Stimulated activated naive CD8-positive, alpha-beta T cell treated with anti-CD3 and anti-CD28 coated beads, Interleukin-15, amount 100 ng/mL, for 72 hours (primary cell): ENCODE measurements at regions not wholly inside any gene's neighbourhood (a gene's known extent, or its start where the extent isn't known, plus 50 kb on each side); places are given as distances from the start of the nearest gene placed in this dataset.

Experiments
- ATAC-seq: fragments of 150-1000 bp; cut with Tn5 transposase; 2 replicates; pipeline ENCODE4 v1.10.0; 2021; ENCODE audit warnings: mild to moderate bottlenecking, moderate library complexity
- DNase-seq, 2 donors: peaks; one replicate each; pipeline ENCODE4 v3.0.0; 2021 to 2022
- H3K27ac Mint-ChIP-seq, 2 donors: one replicate each; pipeline ENCODE4 v1.8.0; 2022; ENCODE audit warnings: mild to moderate bottlenecking in 2 of 2, mixed read lengths in 2 of 2, moderate library complexity in 2 of 2
- H3K27me3 Mint-ChIP-seq: one replicate; pipeline ENCODE4 v1.8.0; 2022; ENCODE audit warnings: mixed read lengths
- H3K4me1 Mint-ChIP-seq: one replicate; pipeline ENCODE4 v1.8.0; 2022; ENCODE audit warnings: mild to moderate bottlenecking, mixed read lengths
- H3K4me3 Mint-ChIP-seq, 2 donors: one replicate each; pipeline ENCODE4 v1.8.0; 2022; ENCODE audit warnings: mild to moderate bottlenecking in 2 of 2, mixed read lengths in 2 of 2, moderate library complexity in 1 of 2
- H3K9me3 Mint-ChIP-seq, 2 donors: one replicate each; pipeline ENCODE4 v1.8.0; 2022; ENCODE audit warnings: mixed read lengths in 2 of 2

- Mint-ChIP-seq H3K27me3 (no peaks in the 10 kb centered on the region), H3K9me3 (no peaks in the 10 kb centered on the region), H3K27ac (peak overlapping the region in 1 of 2 donors; percentile 52), H3K4me3 (no peak overlapping the region), H3K4me1 (no peaks in the 10 kb centered on the region)
- ATAC-seq (no peak), DNase-seq (no peak)
Observed at GRCh38 chr13:83216479-83217245, 665.6 kb downstream of the SLITRK1 start.

GRCh38 chr13:83215627-83216026 is 666.6 kb downstream of the SLITRK1 start:
- H3K9me3 Mint-ChIP-seq, result no peaks in the 10 kb centered on the region
- H3K27ac Mint-ChIP-seq, result no peak overlapping the region
- ATAC-seq, result no peak
- no peak overlapping the region for H3K4me3 Mint-ChIP-seq
- no peaks in the 10 kb centered on the region for H3K27me3 Mint-ChIP-seq
- no peak for DNase-seq
- H3K4me1 Mint-ChIP-seq, result no peaks in the 10 kb centered on the region

GRCh38 chr13:83214452-83214851 is 667.8 kb downstream of the SLITRK1 start:
- no peak overlapping the region for H3K4me3 Mint-ChIP-seq
- H3K27me3 Mint-ChIP-seq, result no peaks in the 10 kb centered on the region
- no peaks in the 10 kb centered on the region for H3K9me3 Mint-ChIP-seq
- no peak overlapping the region for H3K27ac Mint-ChIP-seq
- H3K4me1 Mint-ChIP-seq, result no peaks in the 10 kb centered on the region
- no peak for ATAC-seq
- no peak for DNase-seq

- no peak for DNase-seq
- Mint-ChIP-seq H3K27me3 (no peaks in the 10 kb centered on the region), H3K27ac (no peak overlapping the region), H3K9me3 (no peaks in the 10 kb centered on the region), H3K4me1 (no peaks in the 10 kb centered on the region), H3K4me3 (no peak overlapping the region)
- ATAC-seq, result no peak
Observed at GRCh38 chr13:83211301-83211700, 671.0 kb downstream of the SLITRK1 start.

GRCh38 chr13:83204886-83205285 is 677.4 kb downstream of the SLITRK1 start:
- Mint-ChIP-seq H3K4me3 (no peak overlapping the region), H3K27ac (no peak overlapping the region), H3K9me3 (peaks cover 6 to 13% of the 10 kb centered on the region in 2 donors), H3K4me1 (no peaks in the 10 kb centered on the region), H3K27me3 (no peaks in the 10 kb centered on the region)
- ATAC-seq (no peak), DNase-seq (no peak)

GRCh38 chr13:83201506-83201905 is 680.8 kb downstream of the SLITRK1 start:
- no peak for DNase-seq
- Mint-ChIP-seq H3K27ac (no peak overlapping the region), H3K4me1 (no peaks in the 10 kb centered on the region), H3K9me3 (peaks cover 6 to 13% of the 10 kb centered on the region in 2 donors), H3K4me3 (no peak overlapping the region), H3K27me3 (no peaks in the 10 kb centered on the region)
- no peak for ATAC-seq

GRCh38 chr13:83197316-83197715 is 685.0 kb downstream of the SLITRK1 start:
- no peak for ATAC-seq
- Mint-ChIP-seq H3K27me3 (no peaks in the 10 kb centered on the region), H3K4me1 (no peaks in the 10 kb centered on the region), H3K27ac (no peak overlapping the region), H3K9me3 (peaks cover 0 to 7% of the 10 kb centered on the region in 2 donors), H3K4me3 (no peak overlapping the region)
- no peak for DNase-seq

GRCh38 chr13:83190020-83190419 is 692.3 kb downstream of the SLITRK1 start:
- H3K4me1 Mint-ChIP-seq, result no peaks in the 10 kb centered on the region
- no peak for ATAC-seq
- no peak overlapping the region for H3K4me3 Mint-ChIP-seq
- no peaks in the 10 kb centered on the region for H3K27me3 Mint-ChIP-seq
- H3K27ac Mint-ChIP-seq, result no peak overlapping the region
- peaks cover 6 to 16% of the 10 kb centered on the region in 2 donors for H3K9me3 Mint-ChIP-seq
- DNase-seq, result no peak

- peaks cover 6 to 9% of the 10 kb centered on the region in 2 donors for H3K9me3 Mint-ChIP-seq
- no peak overlapping the region for H3K4me3 Mint-ChIP-seq
- DNase-seq (no peak), ATAC-seq (no peak)
- H3K27ac Mint-ChIP-seq, result no peak overlapping the region
- H3K4me1 Mint-ChIP-seq, result no peaks in the 10 kb centered on the region
- H3K27me3 Mint-ChIP-seq, result no peaks in the 10 kb centered on the region
Observed at GRCh38 chr13:83184819-83185218, 697.5 kb downstream of the SLITRK1 start.

GRCh38 chr13:83184150-83184475 is 698.2 kb downstream of the SLITRK1 start:
- DNase-seq (no peak), ATAC-seq (no peak)
- Mint-ChIP-seq H3K27me3 (no peaks in the 10 kb centered on the region), H3K9me3 (peaks cover 6 to 9% of the 10 kb centered on the region in 2 donors), H3K4me3 (no peak overlapping the region), H3K27ac (no peak overlapping the region), H3K4me1 (no peaks in the 10 kb centered on the region)

- Mint-ChIP-seq H3K27me3 (no peaks in the 10 kb centered on the region), H3K9me3 (peaks cover 4 to 9% of the 10 kb centered on the region in 2 donors), H3K4me3 (no peak overlapping the region), H3K27ac (no peak overlapping the region), H3K4me1 (no peaks in the 10 kb centered on the region)
- ATAC-seq, result no peak
- DNase-seq, result no peak
Observed at GRCh38 chr13:83183439-83184149, 698.7 kb downstream of the SLITRK1 start.

- Mint-ChIP-seq H3K4me1 (no peaks in the 10 kb centered on the region), H3K27ac (no peak overlapping the region), H3K4me3 (no peak overlapping the region), H3K27me3 (no peaks in the 10 kb centered on the region), H3K9me3 (peaks cover 0 to 9% of the 10 kb centered on the region in 2 donors)
- ATAC-seq, result no peak
- no peak for DNase-seq
Observed at GRCh38 chr13:83182845-83183244, 699.4 kb downstream of the SLITRK1 start.

GRCh38 chr13:83178008-83178407 is 704.3 kb downstream of the SLITRK1 start:
- peaks cover 0 to 7% of the 10 kb centered on the region in 2 donors for H3K9me3 Mint-ChIP-seq
- H3K27ac Mint-ChIP-seq, result no peak overlapping the region
- DNase-seq (no peak), ATAC-seq (no peak)
- H3K27me3 Mint-ChIP-seq, result no peaks in the 10 kb centered on the region
- H3K4me3 Mint-ChIP-seq, result no peak overlapping the region
- H3K4me1 Mint-ChIP-seq, result no peaks in the 10 kb centered on the region

- ATAC-seq (no peak), DNase-seq (no peak)
- no peaks in the 10 kb centered on the region for H3K27me3 Mint-ChIP-seq
Observed at GRCh38 chr13:83168590-83168989, 713.7 kb downstream of the SLITRK1 start.

GRCh38 chr13:83167203-83167602 is 715.1 kb downstream of the SLITRK1 start:
- H3K27ac Mint-ChIP-seq, result no peak overlapping the region
- H3K9me3 Mint-ChIP-seq, result peaks cover 3 to 11% of the 10 kb centered on the region in 2 donors
- DNase-seq (no peak), ATAC-seq (no peak)
- H3K27me3 Mint-ChIP-seq, result no peaks in the 10 kb centered on the region
- no peaks in the 10 kb centered on the region for H3K4me1 Mint-ChIP-seq
- no peak overlapping the region for H3K4me3 Mint-ChIP-seq

More at GRCh38 chr13:83168590-83168989, 713.7 kb downstream of the SLITRK1 start:
- no peak overlapping the region for H3K27ac Mint-ChIP-seq
- peaks cover 8 to 15% of the 10 kb centered on the region in 2 donors for H3K9me3 Mint-ChIP-seq
- H3K4me3 Mint-ChIP-seq, result no peak overlapping the region
- no peaks in the 10 kb centered on the region for H3K4me1 Mint-ChIP-seq

GRCh38 chr13:83166550-83166949 is 715.7 kb downstream of the SLITRK1 start:
- DNase-seq, result no peak
- H3K4me1 Mint-ChIP-seq, result no peaks in the 10 kb centered on the region
- no peak overlapping the region for H3K27ac Mint-ChIP-seq
- no peak for ATAC-seq
- H3K27me3 Mint-ChIP-seq, result no peaks in the 10 kb centered on the region
- H3K4me3 Mint-ChIP-seq, result no peak overlapping the region
- peaks cover 0 to 8% of the 10 kb centered on the region in 2 donors for H3K9me3 Mint-ChIP-seq
